Small intestine (tissue), 7 donors: ENCODE measurements at regions not wholly inside any gene's neighbourhood (a gene's known extent, or its start where the extent isn't known, plus 50 kb on each side); places are given as distances from the start of the nearest gene placed in this dataset.
"Not testable (repeated sequence)": the region's sequence is repeated elsewhere in the genome, so short reads cannot be mapped to it uniquely, and the experiment has no call there.

Experiments
- DNase-seq, 2 donors: peaks; one replicate each; pipeline versions ENCODE4 v3.0.0 to v3.0.0-alpha.2; 2013
- FAIRE-seq: peaks from 2 replicates; lab custom pipeline; 2012; peaks lifted over from hg19 to GRCh38; lab: Jason Lieb, UNC
- H3K27ac ChIP-seq, 3 donors: one replicate each; pipeline ENCODE4 v1.5.1; 2013; ENCODE audit warnings: low read length in 2 of 3, mild to moderate bottlenecking in 2 of 3, control low read depth in 1 of 3, inconsistent platforms in 1 of 3, low read depth in 1 of 3, moderate library complexity in 1 of 3
- H3K27me3 ChIP-seq, 3 donors: one replicate each; pipeline ENCODE4 v1.6.1; 2013; ENCODE audit warnings: low read length in 3 of 3, inconsistent platforms in 1 of 3; ENCODE audit not compliant: control insufficient read depth in 3 of 3, insufficient read depth in 3 of 3
- H3K36me3 ChIP-seq, 3 donors: one replicate each; pipeline ENCODE4 v1.6.1; 2013; ENCODE audit warnings: low read length in 3 of 3, inconsistent platforms in 1 of 3, low read depth in 1 of 3, mild to moderate bottlenecking in 1 of 3, moderate library complexity in 1 of 3; ENCODE audit not compliant: control insufficient read depth in 3 of 3, insufficient read depth in 2 of 3
- H3K4me1 ChIP-seq, 3 donors: one replicate each; pipeline ENCODE4 v1.6.1; 2013; ENCODE audit warnings: low read length in 2 of 3, inconsistent platforms in 1 of 3, low read depth in 1 of 3, mild to moderate bottlenecking in 1 of 3, moderate library complexity in 1 of 3; ENCODE audit not compliant: control insufficient read depth in 3 of 3, insufficient read depth in 2 of 3
- H3K4me3 ChIP-seq, 3 donors: one replicate each; pipeline ENCODE4 v1.5.1; 2013; ENCODE audit warnings: low read length in 3 of 3, control low read depth in 1 of 3, inconsistent platforms in 1 of 3, low read depth in 1 of 3, mild to moderate bottlenecking in 1 of 3, moderate library complexity in 1 of 3
- H3K9me3 ChIP-seq, 2 donors: one replicate each; pipeline ENCODE4 v1.6.1; 2013; ENCODE audit warnings: low read depth in 1 of 2, low read length in 1 of 2; ENCODE audit not compliant: control insufficient read depth in 2 of 2, insufficient read depth in 1 of 2
- WGBS, 3 donors: extraction: QIAGEN DNeasy Blood & Tissue Kit; methylation state at CpG; one replicate each; pipeline ENCODE4 v1.1.7; 2013; 5-methylcytosine and 5-hydroxymethylcytosine counted together
- donor health status: healthy with polysubstance abuse.
- donor health status: control.
- donor health status: control.
- donor health status: Bipolar disorder and iron deficiency.
- donor health status: healthy.

- 83 to 85% (median 84%) methylated on average over 2 of the region's 2 CpGs for WGBS, 3 donors
Measured at GRCh38 chr4:65223601-65224000, 446.7 kb downstream of the EPHA5 start.

GRCh38 chr4:65223074-65223473 lies 447.2 kb downstream of the EPHA5 start:
- not testable (repeated sequence) for H3K36me3 ChIP-seq, H3K4me1 ChIP-seq, H3K9me3 ChIP-seq, H3K27ac ChIP-seq, H3K4me3 ChIP-seq, DNase-seq, H3K27me3 ChIP-seq, FAIRE-seq
- 87 to 92% (median 91%) methylated on average over 11 of the region's 11 CpGs for WGBS, 3 donors

More at GRCh38 chr4:65223601-65224000, 446.7 kb downstream of the EPHA5 start:
- H3K4me3 ChIP-seq = no peak overlapping the region
- H3K27ac ChIP-seq = no peak overlapping the region
- H3K4me1 ChIP-seq = no peaks in the 10 kb centered on the region
- H3K9me3 ChIP-seq = no peaks in the 10 kb centered on the region
- no peaks in the 10 kb centered on the region for H3K36me3 ChIP-seq
- DNase-seq (no peak), FAIRE-seq (no peak)
- no peaks in the 10 kb centered on the region for H3K27me3 ChIP-seq

- H3K9me3 ChIP-seq = no peaks in the 10 kb centered on the region
- no peak overlapping the region for H3K27ac ChIP-seq
- H3K36me3 ChIP-seq = no peaks in the 10 kb centered on the region
- no peak overlapping the region for H3K4me3 ChIP-seq
- no peak for FAIRE-seq
- H3K4me1 ChIP-seq = no peaks in the 10 kb centered on the region
- WGBS, 3 donors = 46 to 80% (median 67%) methylated on average over 2 of the region's 2 CpGs
- no peaks in the 10 kb centered on the region for H3K27me3 ChIP-seq
- no peak for DNase-seq
Measured at GRCh38 chr4:65217179-65217578, 453.1 kb downstream of the EPHA5 start.

GRCh38 chr4:65202853-65203236 lies 467.4 kb downstream of the EPHA5 start:
- Histone ChIP-seq H3K9me3 (no peaks in the 10 kb centered on the region), H3K4me3 (no peak overlapping the region), H3K4me1 (no peaks in the 10 kb centered on the region), H3K27ac (no peak overlapping the region), H3K36me3 (no peaks in the 10 kb centered on the region), H3K27me3 (no peaks in the 10 kb centered on the region)
- DNase-seq = no peak
- FAIRE-seq = no peak

- H3K4me3 ChIP-seq = no peak overlapping the region
- no peaks in the 10 kb centered on the region for H3K27me3 ChIP-seq
- no peak for FAIRE-seq
- no peaks in the 10 kb centered on the region for H3K36me3 ChIP-seq
- 45 to 69% (median 52%) methylated on average over 2 of the region's 2 CpGs for WGBS, 3 donors
- no peaks in the 10 kb centered on the region for H3K4me1 ChIP-seq
- H3K27ac ChIP-seq = no peak overlapping the region
- no peaks in the 10 kb centered on the region for H3K9me3 ChIP-seq
- DNase-seq = no peak
Measured at GRCh38 chr4:65202165-65202852, 468.0 kb downstream of the EPHA5 start.

GRCh38 chr4:65195666-65196065 lies 474.6 kb downstream of the EPHA5 start:
- H3K4me3 ChIP-seq = no peak overlapping the region
- 82 to 90% (median 88%) methylated on average over 5 of the region's 5 CpGs for WGBS, 3 donors
- DNase-seq (no peak), FAIRE-seq (no peak)
- H3K9me3 ChIP-seq = no peaks in the 10 kb centered on the region
- H3K36me3 ChIP-seq = no peaks in the 10 kb centered on the region
- H3K27me3 ChIP-seq = no peaks in the 10 kb centered on the region
- no peaks in the 10 kb centered on the region for H3K4me1 ChIP-seq
- no peak overlapping the region for H3K27ac ChIP-seq

- Histone ChIP-seq H3K4me1 (no peaks in the 10 kb centered on the region), H3K27me3 (no peaks in the 10 kb centered on the region), H3K36me3 (no peaks in the 10 kb centered on the region), H3K27ac (no peak overlapping the region), H3K9me3 (no peaks in the 10 kb centered on the region), H3K4me3 (no peak overlapping the region)
- 46 to 53% (median 52%) methylated on average over 2 of the region's 2 CpGs for WGBS, 3 donors
- no peak for FAIRE-seq
- no peak for DNase-seq
Measured at GRCh38 chr4:65195002-65195401, 475.3 kb downstream of the EPHA5 start.

GRCh38 chr4:65193985-65194384 lies 476.3 kb downstream of the EPHA5 start:
- WGBS, 3 donors = 73 to 82% (median 77%) methylated on average over 7 of the region's 7 CpGs
- DNase-seq = no peak

GRCh38 chr4:65190780-65191179 lies 479.5 kb downstream of the EPHA5 start:
- no peak for FAIRE-seq
- no peak for DNase-seq
- 93 to 94% (median 94%) methylated on average over 2 of the region's 2 CpGs for WGBS, 3 donors

More at GRCh38 chr4:65193985-65194384, 476.3 kb downstream of the EPHA5 start:
- no peaks in the 10 kb centered on the region for H3K36me3 ChIP-seq
- H3K9me3 ChIP-seq = peaks cover 0 to 3% of the 10 kb centered on the region in 2 donors
- no peaks in the 10 kb centered on the region for H3K4me1 ChIP-seq
- no peaks in the 10 kb centered on the region for H3K27me3 ChIP-seq
- FAIRE-seq = no peak
- H3K27ac ChIP-seq = no peak overlapping the region
- H3K4me3 ChIP-seq = no peak overlapping the region

More at GRCh38 chr4:65190780-65191179, 479.5 kb downstream of the EPHA5 start:
- H3K27ac ChIP-seq = no peak overlapping the region
- H3K4me3 ChIP-seq = no peak overlapping the region
- peaks cover 0 to 3% of the 10 kb centered on the region in 2 donors for H3K9me3 ChIP-seq
- H3K36me3 ChIP-seq = no peaks in the 10 kb centered on the region
- no peaks in the 10 kb centered on the region for H3K27me3 ChIP-seq
- no peaks in the 10 kb centered on the region for H3K4me1 ChIP-seq
